Astrocyte (in vitro differentiated cells and primary cell): ENCODE measurements at regions not wholly inside any gene's neighbourhood (a gene's known extent, or its start where the extent isn't known, plus 50 kb on each side); places are given as distances from the start of the nearest gene placed in this dataset.

Source experiments
- EZH2 ChIP-seq: IDR thresholded peaks from 2 replicates; pipeline ENCODE4 v1.6.1; 2012; ENCODE audit warnings: mild to moderate bottlenecking, low read length, inconsistent platforms; ENCODE audit not compliant: insufficient read depth
- TF ChIP-seq, protein P1 (sequence below): IDR thresholded peaks from 2 replicates; pipeline ENCODE4 v1.5.1; 2011; ENCODE audit warnings: low read depth, mild to moderate bottlenecking, inconsistent platforms, low read length, moderate library complexity; ENCODE audit not compliant: insufficient read depth

DNA sequence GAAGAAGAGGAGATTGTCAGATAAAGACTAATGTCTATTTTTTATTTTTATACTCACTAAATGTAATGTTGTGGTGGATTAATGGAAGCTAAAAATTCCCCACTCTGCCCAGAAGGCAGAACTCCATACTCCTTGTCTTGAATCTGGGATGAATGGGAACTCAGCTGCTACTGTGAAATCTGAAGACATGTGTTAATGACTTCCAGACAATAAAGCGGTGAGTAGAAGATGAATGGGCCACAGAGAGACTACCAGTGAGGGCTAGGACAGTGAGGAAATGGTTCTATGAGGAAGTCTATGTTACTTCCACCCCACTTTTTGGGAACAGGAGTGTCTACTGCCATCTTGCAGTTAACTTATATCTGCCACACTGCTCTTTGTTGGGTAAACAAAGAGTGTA lies 726.9 kb downstream of the CDH8 start:
- TF ChIP-seq, protein P1, sequence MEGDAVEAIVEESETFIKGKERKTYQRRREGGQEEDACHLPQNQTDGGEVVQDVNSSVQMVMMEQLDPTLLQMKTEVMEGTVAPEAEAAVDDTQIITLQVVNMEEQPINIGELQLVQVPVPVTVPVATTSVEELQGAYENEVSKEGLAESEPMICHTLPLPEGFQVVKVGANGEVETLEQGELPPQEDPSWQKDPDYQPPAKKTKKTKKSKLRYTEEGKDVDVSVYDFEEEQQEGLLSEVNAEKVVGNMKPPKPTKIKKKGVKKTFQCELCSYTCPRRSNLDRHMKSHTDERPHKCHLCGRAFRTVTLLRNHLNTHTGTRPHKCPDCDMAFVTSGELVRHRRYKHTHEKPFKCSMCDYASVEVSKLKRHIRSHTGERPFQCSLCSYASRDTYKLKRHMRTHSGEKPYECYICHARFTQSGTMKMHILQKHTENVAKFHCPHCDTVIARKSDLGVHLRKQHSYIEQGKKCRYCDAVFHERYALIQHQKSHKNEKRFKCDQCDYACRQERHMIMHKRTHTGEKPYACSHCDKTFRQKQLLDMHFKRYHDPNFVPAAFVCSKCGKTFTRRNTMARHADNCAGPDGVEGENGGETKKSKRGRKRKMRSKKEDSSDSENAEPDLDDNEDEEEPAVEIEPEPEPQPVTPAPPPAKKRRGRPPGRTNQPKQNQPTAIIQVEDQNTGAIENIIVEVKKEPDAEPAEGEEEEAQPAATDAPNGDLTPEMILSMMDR: no peak
- no peak for TF ChIP-seq EZH2
